GM06990 (cell line): ENCODE measurements at regions not wholly inside any gene's neighbourhood (a gene's known extent, or its start where the extent isn't known, plus 50 kb on each side); places are given as distances from the start of the nearest gene placed in this dataset.

Experiments
- DNase-seq: peaks from one replicate; pipeline ENCODE4 v3.0.0-alpha.2; 2011; ENCODE audit not compliant: insufficient read length; ENCODE audit errors: extremely low read depth
- H3K27me3 ChIP-seq: replicated peaks from 2 replicates; pipeline ENCODE4 v1.6.0; 2011; ENCODE audit warnings: low read length; ENCODE audit not compliant: control insufficient read depth, insufficient read depth
- H3K36me3 ChIP-seq: 2 replicates; pipeline ENCODE4 v1.5.1; 2011; ENCODE audit warnings: low read length; ENCODE audit not compliant: control insufficient read depth, insufficient read depth
- H3K4me3 ChIP-seq: replicated peaks from 2 replicates; pipeline ENCODE4 v1.5.1; 2011; ENCODE audit warnings: low read depth, mild to moderate bottlenecking, control low read depth, low read length
- TF ChIP-seq, protein P1 (sequence below): IDR thresholded peaks from 2 replicates; pipeline ENCODE4 v1.5.1; 2011; ENCODE audit warnings: low read length, control low read depth, mild to moderate bottlenecking, inconsistent platforms; ENCODE audit not compliant: insufficient read depth, poor library complexity, severe bottlenecking

DNA sequence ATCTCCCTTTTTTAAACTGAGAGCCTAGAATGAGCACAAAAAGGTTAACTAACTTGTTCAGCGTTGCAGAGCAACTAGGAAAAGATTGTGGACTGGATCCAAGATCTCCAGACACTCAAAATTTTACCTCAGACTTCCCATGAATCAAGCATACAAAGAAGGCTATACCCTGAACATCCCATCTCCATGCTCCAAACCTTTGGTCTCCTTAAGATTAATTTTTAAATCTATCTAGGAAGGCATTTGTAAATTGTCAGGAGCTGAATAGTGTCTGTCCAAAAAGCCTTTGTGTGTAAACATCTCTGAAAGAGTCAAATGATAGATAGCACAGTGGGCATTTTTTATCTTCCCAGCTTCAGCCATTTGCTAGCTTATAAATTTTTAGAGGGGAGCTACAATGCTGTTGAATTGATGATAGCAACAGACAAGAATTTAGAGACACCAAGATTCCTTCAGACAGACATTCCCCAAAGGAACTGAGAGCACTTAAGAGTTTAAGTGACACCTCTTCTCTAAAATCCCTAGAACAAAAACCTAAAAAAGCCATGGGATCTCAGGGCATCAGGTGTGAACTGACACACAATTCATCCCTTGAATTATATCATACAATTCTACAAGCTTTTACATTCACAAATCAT, 480.8 kb upstream of the FAM241A start:
- TF ChIP-seq, protein P1, sequence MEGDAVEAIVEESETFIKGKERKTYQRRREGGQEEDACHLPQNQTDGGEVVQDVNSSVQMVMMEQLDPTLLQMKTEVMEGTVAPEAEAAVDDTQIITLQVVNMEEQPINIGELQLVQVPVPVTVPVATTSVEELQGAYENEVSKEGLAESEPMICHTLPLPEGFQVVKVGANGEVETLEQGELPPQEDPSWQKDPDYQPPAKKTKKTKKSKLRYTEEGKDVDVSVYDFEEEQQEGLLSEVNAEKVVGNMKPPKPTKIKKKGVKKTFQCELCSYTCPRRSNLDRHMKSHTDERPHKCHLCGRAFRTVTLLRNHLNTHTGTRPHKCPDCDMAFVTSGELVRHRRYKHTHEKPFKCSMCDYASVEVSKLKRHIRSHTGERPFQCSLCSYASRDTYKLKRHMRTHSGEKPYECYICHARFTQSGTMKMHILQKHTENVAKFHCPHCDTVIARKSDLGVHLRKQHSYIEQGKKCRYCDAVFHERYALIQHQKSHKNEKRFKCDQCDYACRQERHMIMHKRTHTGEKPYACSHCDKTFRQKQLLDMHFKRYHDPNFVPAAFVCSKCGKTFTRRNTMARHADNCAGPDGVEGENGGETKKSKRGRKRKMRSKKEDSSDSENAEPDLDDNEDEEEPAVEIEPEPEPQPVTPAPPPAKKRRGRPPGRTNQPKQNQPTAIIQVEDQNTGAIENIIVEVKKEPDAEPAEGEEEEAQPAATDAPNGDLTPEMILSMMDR, result no peak

GRCh38 chr4:111666826-111667360, 478.4 kb upstream of the FAM241A start:
- Histone ChIP-seq H3K36me3 (no peaks in the 10 kb centered on the region), H3K4me3 (no peak overlapping the region), H3K27me3 (no peaks in the 10 kb centered on the region)
- DNase-seq, result no peak
- TF ChIP-seq, protein P1, result no peak

More for the DNA sequence above, 480.8 kb upstream of the FAM241A start:
- H3K4me3 ChIP-seq, result no peak overlapping the region
- DNase-seq, result no peak
- H3K36me3 ChIP-seq, result no peaks in the 10 kb centered on the region
- H3K27me3 ChIP-seq, result no peaks in the 10 kb centered on the region

DNA sequence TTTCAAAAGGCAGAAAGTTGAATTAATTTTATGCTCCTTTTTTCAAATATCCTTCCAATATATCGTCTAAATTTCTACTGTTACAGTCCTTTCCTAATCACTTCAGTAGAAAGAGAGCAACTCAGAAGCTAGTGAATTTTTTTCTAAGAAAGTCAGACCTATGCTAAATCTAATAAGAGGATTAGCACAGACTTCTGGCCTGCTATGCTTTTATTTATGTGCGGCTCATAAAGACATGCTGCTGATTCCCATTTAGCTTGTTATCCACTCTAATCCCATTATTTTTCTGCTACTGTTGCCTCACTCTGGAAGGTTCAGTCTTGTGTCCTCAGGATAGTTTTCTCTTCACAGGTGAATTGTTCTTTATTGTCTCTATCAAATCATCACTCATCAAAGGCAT, 473.5 kb upstream of the FAM241A start:
- Histone ChIP-seq H3K36me3 (no peaks in the 10 kb centered on the region), H3K4me3 (no peak overlapping the region), H3K27me3 (no peaks in the 10 kb centered on the region)
- DNase-seq, result no peak
- TF ChIP-seq, protein P1, result no peak

GRCh38 chr4:111675746-111676145, 469.5 kb upstream of the FAM241A start:
- Histone ChIP-seq H3K4me3 (no peak overlapping the region), H3K27me3 (no peaks in the 10 kb centered on the region), H3K36me3 (no peaks in the 10 kb centered on the region)
- no peak for DNase-seq
- TF ChIP-seq, protein P1, result no peak

GRCh38 chr4:111676533-111676932, 468.7 kb upstream of the FAM241A start:
- DNase-seq, result no peak
- TF ChIP-seq, protein P1, result no peak
- Histone ChIP-seq H3K36me3 (no peaks in the 10 kb centered on the region), H3K4me3 (no peak overlapping the region), H3K27me3 (no peaks in the 10 kb centered on the region)
